ENCODE measurements at regions not wholly inside any gene's neighbourhood (a gene's known extent, or its start where the extent isn't known, plus 50 kb on each side); places are given as distances from the start of the nearest gene placed in this dataset.

DNA sequence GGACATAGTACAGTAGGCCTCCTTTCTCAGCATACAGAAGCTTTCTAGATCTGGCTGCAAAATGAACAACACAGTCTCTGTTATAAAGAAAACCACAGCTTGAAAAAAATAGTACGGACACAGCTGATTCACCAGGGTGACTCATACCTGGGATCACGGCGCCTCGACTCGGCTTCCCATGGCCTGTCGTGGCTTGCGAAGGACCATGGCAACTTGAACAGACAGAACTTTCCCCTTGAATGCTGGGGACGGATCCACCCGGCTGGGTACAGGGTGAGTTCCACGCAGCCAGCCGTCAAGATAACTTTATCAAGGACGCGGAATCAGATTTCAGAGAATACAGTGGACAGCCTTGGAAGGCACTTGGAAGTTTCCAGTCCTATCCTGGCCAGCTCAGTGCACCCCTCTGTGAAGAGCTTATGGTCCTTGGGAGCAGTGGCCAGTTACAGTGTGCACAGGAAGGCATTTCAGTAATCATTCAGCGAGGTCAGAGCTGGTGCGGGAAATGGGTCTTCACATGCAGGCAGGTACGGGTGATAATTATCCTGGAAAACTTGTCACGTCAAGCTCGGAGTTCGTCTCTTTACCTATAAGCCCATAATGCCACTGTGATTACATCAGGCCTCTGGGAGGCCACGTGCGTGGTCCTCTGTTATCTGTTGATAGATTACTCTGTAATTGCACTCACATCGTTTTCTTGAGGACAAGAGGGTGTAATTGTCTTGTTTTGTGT, 57.9 kb upstream of the MAF start:
- DNase-seq (ENCODE audit: low read depth in 2 of 2): no peak

DNA sequence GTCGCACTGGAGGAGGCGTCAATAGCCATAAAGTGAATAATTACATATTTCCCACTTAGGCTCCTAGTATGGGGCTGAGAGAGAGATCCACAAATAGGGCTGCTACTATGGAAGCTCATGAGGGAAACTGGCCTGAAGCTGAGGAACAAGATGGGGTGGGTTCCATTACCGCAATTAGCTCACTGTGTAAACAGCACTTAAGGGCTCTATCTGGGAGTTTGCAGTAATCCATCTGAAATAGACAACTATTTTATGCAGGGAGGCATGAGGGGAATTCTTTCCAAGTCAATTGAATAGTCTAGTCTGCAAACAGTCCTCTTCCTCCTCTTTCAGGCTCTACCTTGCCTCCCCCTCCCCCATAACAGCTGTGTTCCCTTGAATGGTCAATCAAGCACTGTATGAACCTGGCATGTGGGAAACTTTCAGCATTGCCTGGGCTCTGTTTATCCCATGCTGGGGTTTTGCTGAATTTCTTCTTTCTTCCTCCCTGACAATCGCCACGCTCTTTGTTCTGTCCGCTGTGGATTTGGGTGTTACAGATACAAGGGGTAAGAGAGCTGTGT, 56.1 kb upstream of the MAF start:
- DNase-seq (ENCODE audit: low read depth in 2 of 2): no peak

DNA sequence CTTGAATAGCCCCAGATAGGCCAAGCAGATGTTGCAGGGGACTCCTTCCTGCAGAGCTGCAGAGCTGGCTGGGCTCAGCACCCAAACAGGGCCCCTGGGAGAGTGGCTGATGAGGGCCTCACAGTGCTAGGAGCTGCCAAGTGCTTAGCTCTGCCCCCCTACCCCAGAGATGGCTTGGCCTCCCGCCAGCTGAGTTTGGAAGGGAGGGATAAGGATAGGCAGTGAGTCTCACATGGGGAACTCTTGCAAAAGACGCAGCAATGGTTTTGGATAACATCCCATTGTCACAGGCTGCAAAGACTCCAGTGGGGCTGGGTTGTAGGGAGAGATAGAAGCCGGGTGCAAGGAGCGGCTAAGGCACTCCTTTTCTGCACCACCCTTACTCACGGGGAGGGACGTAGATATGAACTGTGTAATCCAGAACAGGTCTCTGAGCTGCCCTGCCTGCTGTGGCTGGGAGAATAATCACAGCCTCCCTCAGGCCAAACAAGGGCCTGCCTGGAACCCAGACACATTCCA, 52.9 kb upstream of the MAF start:
- DNase-seq (ENCODE audit: low read depth in 2 of 2): no peak

DNA sequence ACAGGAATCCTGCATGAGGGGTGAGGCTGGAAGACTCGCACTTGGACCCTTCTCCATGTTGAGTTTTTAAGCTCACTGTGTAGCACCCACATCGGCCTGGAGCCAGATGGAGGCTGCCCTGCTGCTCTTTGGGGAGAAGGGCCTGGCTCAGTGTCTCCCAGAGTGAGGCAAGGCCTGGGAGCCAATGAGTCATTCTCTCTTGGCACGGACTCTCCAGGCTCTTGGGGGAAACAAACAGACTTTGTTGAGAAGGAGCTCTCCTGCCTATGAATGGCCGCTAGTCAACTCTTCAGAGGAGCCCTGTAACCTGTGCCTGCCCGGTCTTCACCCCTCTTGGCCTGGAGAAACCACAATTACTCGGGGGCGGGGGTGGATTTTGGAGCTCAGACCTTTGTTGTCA, 50.8 kb upstream of the MAF start:
- DNase-seq (ENCODE audit: low read depth in 2 of 2): no peak
